ENCODE measurements at regions not wholly inside any gene's neighbourhood (a gene's known extent, or its start where the extent isn't known, plus 50 kb on each side); places are given as distances from the start of the nearest gene placed in this dataset.

- Histone ChIP-seq H3K4me3 (no peak overlapping the region), H3K9me3 (no peaks in the 10 kb centered on the region), H3K27ac (no peak overlapping the region), H3K27me3 (no peaks in the 10 kb centered on the region), H3K36me3 (no peaks in the 10 kb centered on the region), H3K4me1 (peaks cover 0 to 10% (median 0%) of the 10 kb centered on the region in 4 donors)
- in situ Hi-C loops (cut with MboI; ENCODE audit: low pct_ligation_motif_present in 1 of 4, low pct_unique_long_range_greater_than_20kb in 1 of 4, low sequenced_read_pairs in 3 of 4) (no loop called here), intact Hi-C loops (cut with DNase I; ENCODE audit: low total_unique reads) (no loop called here)
- no peak for TF ChIP-seq POLR2AphosphoS5 (IDR thresholded peaks at IDR 0.05)
- TF ChIP-seq POLR2A (IDR thresholded peaks at IDR 0.05) = no peak
- TF ChIP-seq, protein P1, sequence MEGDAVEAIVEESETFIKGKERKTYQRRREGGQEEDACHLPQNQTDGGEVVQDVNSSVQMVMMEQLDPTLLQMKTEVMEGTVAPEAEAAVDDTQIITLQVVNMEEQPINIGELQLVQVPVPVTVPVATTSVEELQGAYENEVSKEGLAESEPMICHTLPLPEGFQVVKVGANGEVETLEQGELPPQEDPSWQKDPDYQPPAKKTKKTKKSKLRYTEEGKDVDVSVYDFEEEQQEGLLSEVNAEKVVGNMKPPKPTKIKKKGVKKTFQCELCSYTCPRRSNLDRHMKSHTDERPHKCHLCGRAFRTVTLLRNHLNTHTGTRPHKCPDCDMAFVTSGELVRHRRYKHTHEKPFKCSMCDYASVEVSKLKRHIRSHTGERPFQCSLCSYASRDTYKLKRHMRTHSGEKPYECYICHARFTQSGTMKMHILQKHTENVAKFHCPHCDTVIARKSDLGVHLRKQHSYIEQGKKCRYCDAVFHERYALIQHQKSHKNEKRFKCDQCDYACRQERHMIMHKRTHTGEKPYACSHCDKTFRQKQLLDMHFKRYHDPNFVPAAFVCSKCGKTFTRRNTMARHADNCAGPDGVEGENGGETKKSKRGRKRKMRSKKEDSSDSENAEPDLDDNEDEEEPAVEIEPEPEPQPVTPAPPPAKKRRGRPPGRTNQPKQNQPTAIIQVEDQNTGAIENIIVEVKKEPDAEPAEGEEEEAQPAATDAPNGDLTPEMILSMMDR (IDR thresholded peaks at IDR 0.05) = no peak
- no peak for TF ChIP-seq EP300 (IDR thresholded peaks at IDR 0.05; ENCODE audit: low read depth)
- WGBS, 2 donors (ENCODE audit: low coverage in 1 of 2) = 86 to 89% methylated on average over 1 to 3 of the region's 3 CpGs
- no peak for DNase-seq
Observed at GRCh38 chr18:61706276-61706915, 186.4 kb downstream of the RNF152 start.

DNA sequence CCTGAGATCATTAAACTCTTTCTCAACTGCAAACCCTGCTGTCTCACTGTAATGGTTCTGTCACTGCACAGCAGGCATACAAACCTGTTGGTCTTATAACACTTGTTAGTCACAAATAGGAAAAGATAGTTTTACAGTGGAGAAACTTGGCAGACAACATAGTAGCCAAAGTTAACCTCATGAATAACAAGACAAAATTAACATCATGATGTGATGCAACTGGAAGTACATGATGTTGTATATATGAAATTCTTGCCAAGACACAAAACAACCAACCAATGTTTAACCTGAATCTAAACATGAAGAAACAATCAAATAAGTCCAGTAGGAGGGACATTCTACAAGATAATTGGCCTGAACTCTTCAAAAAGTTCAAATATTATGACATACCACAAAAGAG lies 189.3 kb downstream of the RNF152 start:
- in situ Hi-C loops (cut with MboI; ENCODE audit: low pct_ligation_motif_present in 1 of 4, low pct_unique_long_range_greater_than_20kb in 1 of 4, low sequenced_read_pairs in 3 of 4) = no loop called here
- no peaks in the 10 kb centered on the region for H3K27me3 ChIP-seq
- DNase-seq = no peak
- intact Hi-C loops (cut with DNase I; ENCODE audit: low total_unique reads) = no loop called here
- no peak overlapping the region for H3K27ac ChIP-seq
- no peaks in the 10 kb centered on the region for H3K4me1 ChIP-seq
- no peaks in the 10 kb centered on the region for H3K9me3 ChIP-seq
- no peak overlapping the region for H3K4me3 ChIP-seq
- TF ChIP-seq, protein P1 (IDR thresholded peaks at IDR 0.05) = no peak
- TF ChIP-seq POLR2AphosphoS5 (IDR thresholded peaks at IDR 0.05) (no peak), POLR2A (IDR thresholded peaks at IDR 0.05) (no peak), EP300 (IDR thresholded peaks at IDR 0.05; ENCODE audit: low read depth) (no peak)
- no peaks in the 10 kb centered on the region for H3K36me3 ChIP-seq

DNA sequence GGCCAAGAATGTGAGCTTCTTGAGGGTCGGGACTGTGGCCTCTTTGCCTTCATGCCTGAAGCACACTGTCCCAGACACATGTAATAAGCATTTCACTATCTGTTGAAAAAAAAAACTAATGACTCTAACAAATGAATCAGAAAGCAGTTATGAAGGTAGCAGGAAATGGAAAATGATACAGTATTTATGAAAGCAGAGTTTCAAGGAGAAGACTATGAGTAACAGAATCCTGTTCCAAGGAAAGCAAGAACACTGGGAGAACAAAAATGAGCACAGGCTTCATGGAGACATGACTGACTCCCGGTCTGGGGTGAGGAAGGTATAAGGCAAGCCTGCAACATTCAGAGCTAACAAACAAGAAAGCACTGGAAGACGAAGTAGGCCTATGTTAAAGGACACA lies 190.8 kb downstream of the RNF152 start:
- WGBS, 2 donors (ENCODE audit: low coverage in 1 of 2) = 78 to 81% methylated on average over 3 of the region's 3 CpGs
- in situ Hi-C loops (cut with MboI; ENCODE audit: low pct_ligation_motif_present in 1 of 4, low pct_unique_long_range_greater_than_20kb in 1 of 4, low sequenced_read_pairs in 3 of 4) = no loop called here
- TF ChIP-seq EP300 (IDR thresholded peaks at IDR 0.05; ENCODE audit: low read depth) = no peak
- H3K9me3 ChIP-seq = no peaks in the 10 kb centered on the region
- no peak for DNase-seq
- H3K27ac ChIP-seq = no peak overlapping the region
- H3K4me1 ChIP-seq = no peaks in the 10 kb centered on the region
- no peaks in the 10 kb centered on the region for H3K36me3 ChIP-seq
- intact Hi-C loops (cut with DNase I; ENCODE audit: low total_unique reads) = no loop called here
- no peak overlapping the region for H3K4me3 ChIP-seq
- no peaks in the 10 kb centered on the region for H3K27me3 ChIP-seq

DNA sequence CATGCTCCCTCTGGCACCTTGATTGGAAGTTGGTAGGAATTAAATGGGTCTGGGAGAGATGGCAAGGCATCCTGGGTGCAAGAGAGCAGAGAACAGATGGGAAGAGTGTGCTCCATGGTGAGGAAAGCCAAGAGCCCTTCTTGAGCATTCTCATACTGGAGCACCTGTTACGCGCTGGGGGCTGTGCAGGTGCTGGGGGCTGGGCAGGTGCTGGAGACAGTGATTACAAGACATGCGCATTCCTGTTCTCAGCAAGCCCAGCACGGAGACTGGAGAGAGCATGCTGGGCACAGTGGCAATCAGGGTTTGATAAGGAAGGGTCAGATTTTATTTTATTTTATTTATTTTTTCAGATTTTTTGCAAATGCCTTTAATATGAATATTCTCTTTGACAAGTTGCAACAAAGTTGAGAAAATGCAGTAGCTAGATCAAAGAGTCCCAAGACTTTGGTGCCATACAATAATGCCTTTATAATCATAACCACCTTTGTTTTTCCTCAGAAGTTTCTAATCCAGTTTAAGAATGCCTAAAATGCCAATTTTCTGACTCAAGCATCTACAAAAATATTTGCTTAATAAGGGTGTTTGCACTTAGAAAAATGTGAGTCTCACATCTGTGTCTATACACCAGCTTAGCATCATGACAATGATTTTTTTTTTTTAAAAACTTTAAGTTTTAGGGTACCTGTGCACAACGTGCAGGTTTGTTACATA lies 193.3 kb downstream of the RNF152 start:
- H3K4me1 ChIP-seq = no peaks in the 10 kb centered on the region
- WGBS, 2 donors (ENCODE audit: low coverage in 1 of 2) = 85 to 100% methylated on average over 3 to 5 of the region's 5 CpGs
- TF ChIP-seq, protein P1 (IDR thresholded peaks at IDR 0.05) = no peak
- no peak for TF ChIP-seq POLR2A (IDR thresholded peaks at IDR 0.05)
- TF ChIP-seq POLR2AphosphoS5 (IDR thresholded peaks at IDR 0.05) = no peak
- TF ChIP-seq EP300 (IDR thresholded peaks at IDR 0.05; ENCODE audit: low read depth) = no peak
- no peaks in the 10 kb centered on the region for H3K27me3 ChIP-seq
- no peak for DNase-seq
- no peak overlapping the region for H3K4me3 ChIP-seq
- in situ Hi-C loops (cut with MboI; ENCODE audit: low pct_ligation_motif_present in 1 of 4, low pct_unique_long_range_greater_than_20kb in 1 of 4, low sequenced_read_pairs in 3 of 4) = no loop called here
- intact Hi-C loops (cut with DNase I; ENCODE audit: low total_unique reads) = no loop called here
- H3K9me3 ChIP-seq = peaks cover 0 to 4% of the 10 kb centered on the region in 2 donors
- H3K36me3 ChIP-seq = no peaks in the 10 kb centered on the region
- H3K27ac ChIP-seq = no peak overlapping the region
